ENCODE measurements at regions not wholly inside any gene's neighbourhood (a gene's known extent, or its start where the extent isn't known, plus 50 kb on each side); places are given as distances from the start of the nearest gene placed in this dataset.
"Not testable (repeated sequence)": the region's sequence is repeated elsewhere in the genome, so short reads cannot be mapped to it uniquely, and the experiment has no call there.

DNA sequence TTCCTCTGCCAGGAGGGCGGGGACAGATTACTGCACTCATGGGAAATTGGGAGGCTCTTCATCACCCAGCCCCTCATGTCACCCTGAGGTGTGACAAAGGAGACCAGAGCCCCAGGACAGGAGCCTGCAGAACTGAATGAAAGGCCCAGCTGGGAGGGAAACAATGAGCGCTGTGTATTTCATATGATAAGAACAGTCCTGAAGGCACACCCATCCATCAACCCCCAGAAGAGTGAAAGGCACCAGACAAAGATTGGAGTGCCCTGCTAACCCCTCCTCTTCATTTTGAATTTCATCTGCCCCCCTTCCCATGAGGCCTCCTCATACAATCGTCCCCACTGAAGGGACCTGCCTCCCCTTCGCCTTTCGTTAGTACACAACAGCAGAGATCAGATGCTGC is 160.0 kb upstream of the PRICKLE2 start:
- no peak for DNase-seq

DNA sequence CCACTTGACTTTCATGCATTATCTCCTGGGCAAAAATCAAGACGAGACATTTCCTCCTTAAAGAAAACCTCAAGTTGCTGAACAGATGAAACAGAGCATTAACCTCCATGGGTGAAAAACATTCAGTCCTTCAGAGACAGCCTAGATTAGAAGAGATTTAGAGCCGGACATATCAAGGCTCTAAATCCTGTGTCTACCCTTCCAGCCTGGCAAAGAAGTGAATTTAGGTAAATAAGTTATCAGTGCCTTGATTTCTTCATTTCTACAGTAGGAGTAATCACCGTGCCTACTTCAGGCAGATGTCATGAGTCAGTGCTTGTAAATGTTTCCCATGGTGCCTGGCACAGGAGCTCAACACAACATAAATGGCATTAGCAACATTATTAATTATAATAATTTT is 159.3 kb upstream of the PRICKLE2 start:
- no peak for DNase-seq

DNA sequence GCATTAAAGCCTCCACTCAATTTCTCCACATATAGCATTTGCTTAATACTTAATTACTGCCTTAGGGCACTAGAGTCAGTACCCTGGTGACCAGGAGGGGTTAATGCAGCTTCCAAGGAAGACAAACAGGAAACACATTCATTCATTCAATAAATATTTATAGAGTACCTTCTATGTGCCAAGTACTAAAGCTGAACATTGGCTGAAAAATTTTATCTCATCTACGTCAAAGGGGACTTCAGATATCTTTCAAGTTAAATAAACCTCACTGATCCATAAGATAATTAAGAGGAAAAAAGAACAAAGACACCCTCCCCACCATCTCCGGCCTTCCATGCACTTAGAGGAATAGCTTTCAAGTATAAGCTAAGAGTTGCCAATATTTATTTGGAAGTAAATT is 156.9 kb upstream of the PRICKLE2 start:
- no peak for DNase-seq

- no peak for DNase-seq
These were observed 156.1 kb upstream of the PRICKLE2 start for GRCh38 chr3:64381367-64381766.

GRCh38 chr3:64380546-64380945 is 155.3 kb upstream of the PRICKLE2 start:
- DNase-seq: no peak

GRCh38 chr3:64379221-64379620 is 154.0 kb upstream of the PRICKLE2 start:
- DNase-seq: no peak

GRCh38 chr3:64377942-64378341 is 152.7 kb upstream of the PRICKLE2 start:
- no peak for DNase-seq

GRCh38 chr3:64375737-64376136 is 150.5 kb upstream of the PRICKLE2 start:
- DNase-seq: no peak

DNA sequence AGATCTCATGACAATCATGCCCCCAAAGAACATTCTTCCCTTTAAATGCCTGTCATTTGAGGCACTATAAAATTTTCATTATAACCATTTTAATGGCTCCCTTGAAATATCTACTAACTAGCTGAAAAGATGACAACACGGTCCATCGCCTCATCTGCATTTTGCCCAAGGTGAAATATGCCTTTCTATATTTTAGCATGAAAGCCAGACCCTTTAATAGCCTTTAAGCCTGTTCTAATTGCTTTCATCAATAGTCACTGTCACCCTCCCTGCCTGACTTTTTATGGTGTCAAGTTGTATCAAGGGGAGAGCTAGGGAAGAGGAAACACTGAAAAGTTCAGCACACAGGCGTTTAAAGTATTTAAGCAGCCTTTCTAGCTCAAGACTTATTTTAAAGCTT is 144.1 kb upstream of the PRICKLE2 start:
- no peak for DNase-seq

DNA sequence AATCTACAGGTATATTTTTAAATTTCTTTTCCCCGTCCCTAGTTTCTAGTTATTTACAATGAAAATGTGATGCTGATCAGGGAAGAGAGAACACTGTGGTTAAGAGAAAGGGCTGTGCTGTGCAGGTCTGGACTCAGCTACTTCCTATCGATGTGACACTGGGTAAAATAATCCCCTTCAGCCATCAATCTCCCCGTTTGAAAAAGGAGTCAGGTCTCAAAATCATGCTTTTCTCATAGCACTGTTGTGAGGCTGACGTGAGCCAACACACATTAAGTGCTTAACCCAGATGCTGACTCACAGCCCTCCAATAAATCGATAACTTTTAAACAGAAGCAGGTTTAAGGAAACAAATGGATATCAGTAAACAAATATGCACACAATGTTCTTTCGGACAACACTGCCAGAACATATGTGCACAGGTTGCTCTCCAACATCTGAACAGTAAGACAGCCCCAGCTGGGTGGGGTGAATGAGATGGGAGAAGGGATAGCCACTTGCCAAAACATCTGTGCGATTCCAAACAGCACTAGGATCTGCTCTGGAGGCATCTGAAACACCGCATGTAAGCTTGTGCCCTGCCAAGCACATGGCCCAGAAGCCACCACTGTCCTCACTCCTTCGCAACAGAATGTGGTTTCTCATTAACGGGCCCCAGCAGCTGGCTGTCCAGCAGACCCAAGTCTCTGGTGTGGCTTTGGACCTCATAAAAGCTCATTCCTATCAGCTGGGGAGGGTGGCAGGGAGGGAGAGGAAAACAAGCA is 143.2 kb upstream of the PRICKLE2 start:
- DNase-seq: no peak

- no peak for DNase-seq
These were observed 140.6 kb upstream of the PRICKLE2 start for GRCh38 chr3:64365877-64366276.

- DNase-seq: no peak
These were observed 138.6 kb upstream of the PRICKLE2 start for GRCh38 chr3:64363842-64364241.

- DNase-seq: no peak
These were observed 136.9 kb upstream of the PRICKLE2 start for GRCh38 chr3:64361962-64362735.

DNA sequence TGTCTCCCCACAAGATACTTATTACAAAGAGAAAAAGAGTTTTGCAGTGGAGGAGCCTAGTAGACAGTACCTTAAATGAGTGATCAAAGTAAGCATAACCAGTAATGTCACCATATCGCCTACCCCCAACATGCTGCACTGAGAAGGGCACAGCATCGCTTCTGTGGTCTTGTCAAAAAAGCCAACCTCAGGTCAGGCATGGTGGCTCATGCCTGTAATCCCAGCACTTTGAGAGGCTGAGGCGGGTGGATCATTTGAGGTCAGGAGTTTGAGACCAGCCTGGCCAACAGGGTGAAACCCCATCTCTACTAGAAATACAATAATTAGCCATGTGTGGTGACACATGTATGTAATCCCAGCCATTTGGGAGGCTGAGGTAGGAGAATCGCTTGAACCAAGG is 135.8 kb upstream of the PRICKLE2 start:
- DNase-seq: not testable (repeated sequence)

DNA sequence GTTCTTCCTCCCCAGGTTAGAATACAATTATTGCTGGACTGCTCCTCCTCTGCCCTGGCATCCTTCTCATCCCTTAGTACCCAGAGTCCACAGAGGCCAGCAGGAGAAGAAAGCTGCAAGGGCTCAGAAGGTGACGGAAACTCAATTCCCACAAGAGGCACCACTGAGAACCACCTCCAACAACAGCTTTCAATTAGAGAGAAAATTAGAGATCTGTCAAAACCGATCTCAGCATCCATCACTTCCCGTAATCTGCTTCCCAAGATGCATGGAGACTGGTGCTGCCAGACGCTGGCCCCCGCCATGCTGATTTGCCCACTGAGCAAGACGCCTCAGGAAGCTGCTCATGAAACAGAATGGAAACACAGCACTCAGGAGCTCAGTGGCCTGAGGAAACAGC is 135.0 kb upstream of the PRICKLE2 start:
- DNase-seq: no peak

DNA sequence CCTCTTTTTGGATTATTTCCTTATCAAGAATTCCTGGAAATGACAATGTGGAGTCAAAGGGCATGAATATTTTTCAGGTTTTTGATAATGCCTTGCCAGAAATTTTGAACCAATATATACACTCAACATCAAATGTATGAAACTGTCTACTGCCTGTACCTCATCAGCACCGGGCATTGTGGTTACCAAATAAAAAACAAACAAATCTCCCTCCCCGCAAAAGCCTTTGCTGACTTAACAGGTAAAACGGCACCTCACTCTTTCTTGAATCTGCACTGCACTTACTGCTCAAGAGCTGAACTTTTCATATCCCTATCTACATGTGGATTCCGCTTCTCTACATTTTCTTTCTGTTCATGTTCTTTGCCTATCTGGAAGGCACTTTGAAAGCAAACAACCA is 134.5 kb upstream of the PRICKLE2 start:
- DNase-seq: no peak

- no peak for DNase-seq
These were observed 133.6 kb upstream of the PRICKLE2 start for GRCh38 chr3:64358853-64359252.

GRCh38 chr3:64358176-64358575 is 132.9 kb upstream of the PRICKLE2 start:
- DNase-seq: no peak

DNA sequence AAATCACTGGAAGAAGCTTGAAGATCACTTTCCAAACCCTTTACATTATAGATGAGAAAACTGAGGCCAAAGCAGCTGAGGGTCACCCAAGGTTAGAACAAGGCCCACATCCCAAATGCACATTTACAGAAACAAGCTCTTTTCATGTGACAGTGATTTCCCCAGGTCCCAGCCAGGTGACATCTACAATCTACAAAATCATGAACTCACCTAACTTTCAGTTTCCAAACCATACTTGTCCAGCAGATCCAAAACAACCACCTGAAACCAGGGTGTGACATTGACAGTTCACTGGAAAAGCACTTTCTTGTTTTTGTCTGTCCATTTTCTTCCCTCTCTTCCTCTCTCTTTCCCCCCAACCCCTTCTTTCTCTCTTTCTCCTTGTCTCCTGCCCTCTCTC is 132.2 kb upstream of the PRICKLE2 start:
- no peak for DNase-seq

GRCh38 chr3:64355401-64355807 is 130.1 kb upstream of the PRICKLE2 start:
- DNase-seq: no peak

DNA sequence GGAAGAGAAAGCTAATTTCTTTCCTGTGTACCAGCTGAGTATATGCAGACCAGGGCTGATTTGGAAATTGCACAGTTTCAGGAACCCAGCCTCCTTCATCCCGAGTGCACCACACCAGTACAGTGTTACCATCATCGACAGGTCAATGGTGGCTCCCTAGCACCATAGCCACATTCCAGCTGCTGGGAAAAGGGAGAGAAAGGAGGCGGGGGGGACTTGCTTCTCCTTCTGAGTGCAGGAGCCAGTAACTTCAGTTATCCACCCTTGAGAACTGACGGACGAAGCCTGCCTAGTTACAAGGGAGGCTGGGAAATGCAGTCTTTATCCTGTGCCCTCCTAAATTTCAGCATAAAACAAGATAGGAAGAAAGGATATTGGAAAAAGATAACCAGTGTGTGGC is 129.7 kb upstream of the PRICKLE2 start:
- DNase-seq: no peak

- DNase-seq: no peak
These were observed 129.0 kb upstream of the PRICKLE2 start for GRCh38 chr3:64354221-64354620.

DNA sequence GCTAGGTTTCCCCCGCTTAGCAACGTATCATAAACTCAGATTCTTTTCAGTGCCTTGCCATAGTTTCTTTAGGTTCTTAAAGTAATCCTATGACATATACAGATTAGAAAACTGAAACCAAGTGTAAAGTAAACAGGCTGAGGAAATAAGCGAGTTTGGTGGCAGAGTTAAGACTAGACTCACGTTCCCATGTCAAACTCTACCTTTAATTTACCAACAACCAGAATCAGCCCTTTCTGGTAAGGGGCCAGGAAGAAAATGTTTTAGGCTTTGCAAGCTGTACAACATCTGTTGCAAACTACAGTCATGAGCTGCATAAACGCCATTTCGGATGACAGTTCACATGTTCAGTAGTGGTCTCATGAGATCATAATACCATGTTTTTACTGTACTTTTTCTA is 128.0 kb upstream of the PRICKLE2 start:
- DNase-seq: no peak

DNA sequence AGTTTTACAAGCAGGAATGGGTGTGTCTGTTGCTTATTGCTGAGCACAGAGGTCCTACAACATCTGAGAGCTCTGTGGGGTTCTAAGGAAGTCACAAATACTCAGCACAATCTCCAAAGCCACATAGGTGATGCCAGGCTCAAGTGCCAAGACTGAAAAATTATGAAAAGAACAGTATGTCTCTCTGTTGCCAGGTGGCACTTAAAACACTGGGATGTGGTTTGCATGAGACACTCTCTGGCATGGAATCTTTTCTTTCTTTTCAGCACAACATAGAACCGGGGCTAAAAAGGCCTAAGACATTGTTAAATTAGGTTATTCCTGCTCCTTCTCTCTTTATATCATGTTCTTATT is 127.3 kb upstream of the PRICKLE2 start:
- DNase-seq: no peak

All from NCI-H1092 treated with DMSO at 0.1 percent for 48 hours (cell line).